Epithelial cell of esophagus (primary cell): ENCODE measurements at regions not wholly inside any gene's neighbourhood (a gene's known extent, or its start where the extent isn't known, plus 50 kb on each side); places are given as distances from the start of the nearest gene placed in this dataset.
A peak's percentile ranks its signal among the peaks of the same experiment; 100 is the strongest.

ENCODE experiments used
- DNase-seq: peaks from one replicate; pipeline ENCODE4 v3.0.0; 2010; ENCODE audit warnings: low read depth
- H3K4me3 ChIP-seq: 2 replicates; pipeline ENCODE4 v1.5.1; 2011; ENCODE audit warnings: mild to moderate bottlenecking, low read length, control low read depth
- CTCF ChIP-seq: IDR thresholded peaks from 2 replicates; pipeline ENCODE4 v1.5.1; 2011; ENCODE audit warnings: low read depth, mild to moderate bottlenecking, low read length, control low read depth, inconsistent platforms; ENCODE audit not compliant: insufficient read depth; ENCODE audit errors: missing control alignments

GRCh38 chr18:67104700-67105284 lies 411.7 kb downstream of the DSEL start:
- DNase-seq, result peak; percentile 89
- TF ChIP-seq CTCF, result peak; percentile 95

GRCh38 chr18:67094123-67094522 lies 422.4 kb downstream of the DSEL start:
- H3K4me3 ChIP-seq, result no peak overlapping the region
- DNase-seq, result no peak
- no peak for TF ChIP-seq CTCF

More at GRCh38 chr18:67104700-67105284, 411.7 kb downstream of the DSEL start:
- H3K4me3 ChIP-seq, result no peak overlapping the region

- TF ChIP-seq CTCF, result no peak
- DNase-seq, result no peak
These were observed 424.4 kb downstream of the DSEL start for GRCh38 chr18:67092141-67092540.

GRCh38 chr18:67081482-67082211 lies 434.9 kb downstream of the DSEL start:
- no peak for DNase-seq
- no peak for TF ChIP-seq CTCF
- no peak overlapping the region for H3K4me3 ChIP-seq

More at GRCh38 chr18:67092141-67092540, 424.4 kb downstream of the DSEL start:
- no peak overlapping the region for H3K4me3 ChIP-seq

- H3K4me3 ChIP-seq, result no peak overlapping the region
- TF ChIP-seq CTCF, result no peak
- DNase-seq, result no peak
These were observed 435.9 kb downstream of the DSEL start for GRCh38 chr18:67080601-67081000.

GRCh38 chr18:67074309-67074708 lies 442.2 kb downstream of the DSEL start:
- DNase-seq, result no peak
- TF ChIP-seq CTCF, result no peak
- no peak overlapping the region for H3K4me3 ChIP-seq
